Peyer's patch (tissue), 4 donors: ENCODE measurements at regions not wholly inside any gene's neighbourhood (a gene's known extent, or its start where the extent isn't known, plus 50 kb on each side); places are given as distances from the start of the nearest gene placed in this dataset.

Experiments
- CTCF ChIP-seq, 6 experiments: fragments of 450-650 bp in 4 of 6; fragments of 200-600 bp in 2 of 6; sonication (generic) in 1 of 6; IDR thresholded peaks; one replicate each; pipeline ENCODE4 v1.5.1; 2017 to 2019; ENCODE audit warnings: antibody characterized with exemption in 6 of 6, mild to moderate bottlenecking in 3 of 6, moderate library complexity in 1 of 6
- POLR2A ChIP-seq, 2 donors: fragments of 450-650 bp; IDR thresholded peaks; one replicate each; pipeline ENCODE4 v1.5.1; 2017; ENCODE audit warnings: antibody characterized with exemption in 2 of 2, mild to moderate bottlenecking in 2 of 2, moderate library complexity in 2 of 2

GRCh38 chr9:97787551-97787950 is 65.5 kb upstream of the FOXE1 start:
- TF ChIP-seq CTCF (IDR thresholded peaks at IDR 0.05) = no peak
- no peak for TF ChIP-seq POLR2A (IDR thresholded peaks at IDR 0.05)
